ENCODE measurements at regions not wholly inside any gene's neighbourhood (a gene's known extent, or its start where the extent isn't known, plus 50 kb on each side); places are given as distances from the start of the nearest gene placed in this dataset.

DNA sequence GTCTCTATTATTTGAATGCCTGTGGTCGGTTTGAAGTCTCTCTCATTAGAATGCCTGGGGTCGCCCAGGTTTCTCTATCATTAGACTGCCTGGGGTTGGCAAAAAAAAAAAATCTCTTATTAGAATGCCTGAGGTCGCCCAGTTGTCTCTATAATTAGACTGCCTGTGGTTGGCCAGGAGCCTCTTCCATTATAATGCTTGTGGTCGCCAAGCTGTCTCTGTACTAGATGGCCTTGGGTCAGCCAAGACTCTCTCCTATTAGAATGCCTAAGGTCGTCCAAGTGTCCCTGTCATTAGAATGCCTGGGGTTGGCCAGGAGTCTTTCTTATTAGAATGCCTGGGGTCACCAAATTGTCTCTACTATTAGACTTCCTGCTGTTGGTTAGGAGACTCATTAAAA, 2228.4 kb downstream of the TP53TG3F start:
- DNase-seq = no peak

DNA sequence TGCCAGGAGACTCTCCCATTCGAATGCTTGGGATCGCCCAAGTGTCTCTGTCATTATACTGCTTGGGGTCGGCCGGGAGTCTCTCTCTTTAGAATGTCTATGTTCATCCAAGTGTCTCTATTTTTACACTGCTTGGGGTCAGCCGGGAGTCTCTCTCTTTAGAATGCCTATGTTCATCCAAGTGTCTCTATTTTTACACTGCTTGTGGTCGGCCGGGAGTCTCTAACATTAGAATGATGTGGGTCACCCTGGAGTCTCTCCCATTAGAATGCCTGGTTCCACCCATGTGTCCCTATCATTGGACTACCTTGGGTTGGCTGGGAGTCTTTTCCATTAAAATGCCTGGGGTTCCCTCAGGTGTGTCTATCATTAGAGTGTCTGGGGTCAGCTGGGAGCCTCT, 2230.4 kb downstream of the TP53TG3F start:
- no peak for DNase-seq

DNA sequence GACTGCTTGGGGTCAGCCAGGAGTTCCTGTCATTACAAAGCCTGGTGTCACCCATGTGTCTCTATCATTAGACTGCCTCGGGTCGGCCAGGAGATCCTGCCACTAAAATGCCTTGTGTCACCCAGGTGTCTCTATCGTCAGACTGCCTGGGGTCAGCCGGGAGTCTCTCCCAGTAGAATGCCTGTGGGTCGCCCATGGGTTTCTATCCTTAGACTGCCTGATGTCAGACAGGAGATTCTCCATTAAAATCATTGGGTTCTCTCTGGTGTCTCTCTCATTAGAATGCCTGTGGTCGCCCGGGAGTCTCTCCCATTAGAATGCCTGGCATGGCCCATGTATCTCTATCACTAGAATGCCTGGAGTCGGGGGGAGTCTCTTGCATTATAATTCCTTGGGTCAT, 2231.0 kb downstream of the TP53TG3F start:
- no peak for DNase-seq

DNA sequence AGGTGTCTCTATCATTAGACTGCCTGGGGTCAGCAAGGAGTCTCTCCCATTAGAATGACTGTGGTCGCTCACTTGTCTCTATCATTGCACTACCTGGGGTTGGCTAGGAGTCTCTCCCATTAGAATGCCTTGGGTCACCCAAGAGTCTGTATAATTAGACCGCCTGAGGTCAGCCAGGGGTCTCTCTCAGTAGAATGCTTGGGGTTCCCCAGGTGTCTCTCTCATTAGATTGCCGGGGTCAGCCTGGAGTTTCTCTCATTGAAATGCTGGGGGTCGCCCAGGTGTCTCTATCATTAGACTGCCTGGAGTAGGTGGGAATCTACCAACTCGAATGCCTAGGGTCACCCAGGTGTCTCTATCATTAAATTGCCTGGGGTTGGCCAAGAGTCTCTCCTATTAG, 2231.6 kb downstream of the TP53TG3F start:
- no peak for DNase-seq

DNA sequence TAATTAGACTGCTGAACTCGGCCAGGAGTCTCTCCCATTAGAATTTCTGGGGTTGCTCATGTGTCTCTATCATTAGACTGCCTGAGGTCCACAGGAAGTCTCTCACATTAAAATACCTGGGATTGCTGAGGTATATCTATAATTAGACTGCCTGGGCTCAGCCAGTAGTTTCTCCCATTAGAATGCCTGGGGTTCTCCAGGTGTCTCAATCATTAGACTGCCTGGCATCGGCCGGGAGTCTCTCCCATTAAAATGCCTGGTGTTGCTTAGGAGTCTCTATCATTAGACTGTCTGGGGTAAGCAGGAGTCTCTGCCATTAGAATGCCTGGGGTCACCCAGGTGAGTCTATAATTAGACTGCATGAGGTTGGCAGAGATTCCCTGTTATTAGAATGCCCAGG, 2233.4 kb downstream of the TP53TG3F start:
- DNase-seq = no peak

DNA sequence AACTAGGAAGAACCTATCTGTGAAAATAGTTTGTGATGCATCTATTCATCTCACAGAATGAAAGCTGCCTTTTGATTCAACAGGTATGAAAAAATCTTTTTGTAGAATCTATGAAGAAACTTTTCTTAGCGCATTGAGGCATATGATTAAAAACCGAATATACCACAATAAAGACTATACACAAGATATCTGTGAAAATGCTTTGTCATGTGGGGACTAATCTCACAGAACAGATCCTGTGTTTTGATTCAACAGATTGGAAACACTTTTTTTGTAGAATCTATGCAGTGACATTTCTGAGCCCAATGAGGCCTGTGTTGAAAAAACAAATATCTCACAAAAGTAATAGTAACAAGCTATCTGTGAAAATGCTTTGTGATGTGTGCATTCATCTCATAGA, 2247.5 kb downstream of the TP53TG3F start:
- no peak for DNase-seq

DNA sequence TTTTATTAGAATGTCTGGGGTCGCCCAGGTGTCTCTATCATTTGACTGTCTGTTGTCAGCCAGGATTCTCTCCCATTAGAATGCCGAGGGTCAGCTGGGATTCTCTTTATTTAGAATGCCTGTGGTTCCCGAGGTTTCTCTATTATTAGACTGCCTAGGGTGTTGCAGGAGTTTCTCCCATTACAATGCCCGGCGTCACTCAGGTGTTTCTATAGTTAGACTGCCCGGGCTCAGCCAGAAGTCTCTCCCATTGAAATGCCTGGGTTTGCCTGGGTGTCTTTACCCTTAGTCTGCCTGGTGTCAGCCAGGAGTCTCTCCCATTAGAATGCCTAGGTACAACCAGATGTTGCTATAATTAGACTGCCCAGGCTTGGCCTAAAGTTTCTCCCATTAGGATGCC, 2252.0 kb downstream of the TP53TG3F start:
- no peak for DNase-seq

DNA sequence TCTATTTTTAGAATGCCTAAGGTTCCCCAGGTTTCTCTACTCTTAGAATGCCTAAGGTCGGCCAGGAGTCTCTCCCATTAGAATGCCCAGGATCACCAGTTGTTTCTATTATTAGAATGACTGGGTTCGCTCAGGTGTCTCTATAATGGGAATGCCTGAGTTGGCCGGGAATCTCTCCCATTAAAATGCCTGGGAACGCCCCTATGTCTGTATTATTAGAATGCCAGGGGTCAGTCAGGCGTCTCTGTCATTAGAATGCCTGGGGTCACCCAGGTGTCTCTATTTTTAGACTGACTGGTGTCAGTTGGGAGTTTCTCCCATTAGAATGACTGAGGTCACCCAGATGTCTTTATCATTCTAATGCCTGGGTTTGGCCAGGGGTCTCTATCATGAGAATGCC, 2252.5 kb downstream of the TP53TG3F start:
- DNase-seq = no peak

DNA sequence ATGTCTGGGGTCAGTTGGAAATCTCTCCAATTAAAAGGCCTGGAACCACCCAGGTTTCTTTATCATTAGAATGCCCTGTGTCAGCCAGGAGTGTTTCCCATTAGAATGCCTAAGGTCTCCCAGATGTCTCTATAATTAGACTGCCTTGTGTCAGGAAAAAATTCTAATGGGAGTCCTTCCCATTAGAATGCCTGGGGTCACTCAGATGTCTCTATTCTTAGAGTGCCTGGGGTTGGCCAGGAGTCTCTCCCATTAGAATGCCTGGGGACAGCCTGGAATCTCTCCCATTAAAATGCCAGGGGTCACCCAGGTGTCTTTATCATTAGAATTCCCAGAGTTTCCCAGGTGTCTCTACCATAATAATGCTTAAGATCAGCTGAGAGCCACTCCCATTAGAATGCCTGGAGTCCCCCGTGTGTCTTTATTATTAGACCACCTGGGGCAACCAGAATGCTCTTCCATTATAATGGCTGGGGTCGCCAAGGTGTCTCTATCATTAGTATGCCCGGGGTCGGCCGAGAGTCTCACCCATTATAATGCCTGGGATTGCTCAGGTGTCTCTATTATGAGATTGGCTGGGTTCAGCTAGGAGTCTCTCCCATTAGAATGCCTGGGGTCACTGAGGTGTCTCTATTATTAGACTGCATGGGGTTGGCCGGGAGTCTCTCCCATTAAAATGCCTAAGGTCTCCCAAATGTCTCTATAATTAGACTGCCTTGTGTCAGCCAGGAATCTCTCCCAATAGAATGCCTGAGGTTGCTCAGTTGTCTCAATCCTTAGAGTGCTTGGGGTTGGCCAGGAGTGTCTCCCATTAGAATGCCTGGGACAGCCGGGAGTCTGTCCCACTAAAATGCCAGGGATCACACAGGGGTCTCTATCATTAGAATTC, 2254.6 kb downstream of the TP53TG3F start:
- DNase-seq = no peak

DNA sequence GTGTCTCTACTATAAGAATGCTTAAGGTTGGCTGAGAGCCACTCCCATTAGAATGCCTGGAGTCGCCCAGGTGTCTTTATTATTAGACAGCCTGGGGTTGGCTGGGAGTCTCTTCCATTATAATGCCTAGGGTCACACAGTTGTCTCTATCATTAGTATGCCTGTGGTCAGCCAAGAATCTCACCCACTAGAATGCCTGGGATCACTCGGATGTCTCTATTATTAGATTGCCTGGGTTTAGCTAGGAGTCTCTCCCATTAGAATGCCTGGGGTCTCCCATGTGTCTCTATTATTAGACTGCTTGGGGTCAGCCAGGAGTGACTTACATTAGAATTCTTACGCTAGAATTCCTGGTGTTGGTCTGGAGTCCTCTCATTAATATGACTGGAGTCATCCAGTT, 2255.3 kb downstream of the TP53TG3F start:
- no peak for DNase-seq

DNA sequence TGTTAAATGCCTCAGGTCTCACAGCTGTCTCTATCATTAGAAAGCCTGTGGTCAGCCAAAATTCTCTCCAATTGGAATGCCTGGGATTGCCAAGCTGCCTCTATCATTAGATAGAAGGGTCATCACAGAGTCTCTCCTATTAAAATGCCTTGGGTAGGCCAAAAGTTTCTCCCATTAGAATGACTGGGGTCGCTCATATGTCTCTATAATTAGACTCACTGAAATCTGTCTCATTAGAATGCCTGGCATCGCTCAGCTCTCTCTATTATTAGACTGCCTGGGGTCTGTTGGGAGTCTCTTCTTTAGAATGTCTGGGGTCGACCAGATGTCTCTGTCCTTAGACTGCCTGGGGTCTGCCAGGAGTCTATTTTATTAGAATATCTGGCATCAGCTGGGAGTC, 2265.1 kb downstream of the TP53TG3F start:
- no peak for DNase-seq

DNA sequence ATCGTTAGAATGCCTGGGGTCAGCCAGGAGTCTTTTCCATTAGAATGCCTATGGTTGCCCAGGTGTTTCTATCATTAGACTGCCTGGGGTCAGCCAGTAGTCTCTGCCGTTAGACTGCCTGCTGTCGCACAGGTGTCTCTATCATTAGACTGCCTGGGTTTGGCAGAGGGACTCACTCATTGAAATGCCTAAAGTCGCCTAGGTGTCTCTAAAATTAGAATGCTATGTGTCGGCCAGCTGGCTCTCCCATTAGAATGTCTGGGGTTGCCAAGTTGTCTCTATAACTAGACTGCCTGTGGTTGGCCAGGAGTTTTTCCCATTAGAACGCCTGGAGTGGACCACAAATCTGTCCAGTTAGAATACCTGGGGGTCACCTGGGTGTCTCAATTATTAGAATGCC, 2266.5 kb downstream of the TP53TG3F start:
- no peak for DNase-seq

DNA sequence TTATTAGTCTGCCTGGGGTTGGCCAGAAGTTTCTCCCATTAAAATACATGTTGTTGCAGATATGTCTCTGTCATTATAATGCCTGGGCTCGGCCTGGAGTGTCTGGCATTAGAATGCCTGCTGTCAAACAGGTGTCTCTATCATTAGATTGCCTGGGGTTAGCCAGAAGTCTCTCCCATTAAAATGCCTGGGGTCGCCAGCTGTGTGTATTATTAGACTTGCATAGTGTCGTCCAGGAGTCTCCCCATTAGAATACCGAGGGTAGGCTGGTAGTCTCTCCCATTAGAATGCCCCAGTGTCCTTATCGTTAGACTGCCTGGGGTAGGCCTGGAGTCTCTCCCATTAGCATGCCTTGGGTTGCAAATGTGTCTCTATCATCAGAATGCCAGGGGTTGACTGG, 2270.8 kb downstream of the TP53TG3F start:
- no peak for DNase-seq

DNA sequence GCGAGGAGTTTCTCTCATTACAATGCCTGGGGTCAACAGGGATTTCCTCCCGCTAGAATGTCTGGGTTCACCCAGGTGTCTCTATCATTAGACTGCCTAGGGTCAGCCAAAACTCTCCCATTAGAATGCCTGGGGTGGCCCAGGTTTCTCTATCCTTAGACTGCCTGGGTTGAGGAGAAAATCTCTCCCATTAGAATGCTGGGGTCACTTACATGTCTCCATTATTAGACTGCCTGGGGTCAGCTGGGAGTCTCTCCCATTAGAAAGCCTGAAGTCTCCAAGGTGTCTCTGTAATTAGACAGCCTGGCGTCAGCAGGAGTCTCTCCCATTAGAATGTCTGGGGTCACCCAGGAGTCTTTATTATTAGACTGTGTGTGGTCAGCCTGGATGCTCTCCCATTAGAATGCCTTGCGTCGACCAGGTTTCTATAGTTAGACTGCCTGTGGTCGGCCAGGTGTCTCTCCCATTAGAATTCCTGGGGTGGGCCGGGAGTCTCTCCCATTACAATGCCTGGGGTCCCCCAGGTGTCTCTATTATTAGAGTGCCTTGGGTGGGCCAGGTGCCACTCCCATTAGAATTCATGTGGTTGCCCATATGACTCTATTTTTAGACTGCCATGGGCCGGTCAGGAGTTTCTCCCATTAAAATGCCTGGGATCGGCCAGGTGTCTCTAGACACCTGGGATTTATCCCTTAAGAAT, 2272.1 kb downstream of the TP53TG3F start:
- no peak for DNase-seq

DNA sequence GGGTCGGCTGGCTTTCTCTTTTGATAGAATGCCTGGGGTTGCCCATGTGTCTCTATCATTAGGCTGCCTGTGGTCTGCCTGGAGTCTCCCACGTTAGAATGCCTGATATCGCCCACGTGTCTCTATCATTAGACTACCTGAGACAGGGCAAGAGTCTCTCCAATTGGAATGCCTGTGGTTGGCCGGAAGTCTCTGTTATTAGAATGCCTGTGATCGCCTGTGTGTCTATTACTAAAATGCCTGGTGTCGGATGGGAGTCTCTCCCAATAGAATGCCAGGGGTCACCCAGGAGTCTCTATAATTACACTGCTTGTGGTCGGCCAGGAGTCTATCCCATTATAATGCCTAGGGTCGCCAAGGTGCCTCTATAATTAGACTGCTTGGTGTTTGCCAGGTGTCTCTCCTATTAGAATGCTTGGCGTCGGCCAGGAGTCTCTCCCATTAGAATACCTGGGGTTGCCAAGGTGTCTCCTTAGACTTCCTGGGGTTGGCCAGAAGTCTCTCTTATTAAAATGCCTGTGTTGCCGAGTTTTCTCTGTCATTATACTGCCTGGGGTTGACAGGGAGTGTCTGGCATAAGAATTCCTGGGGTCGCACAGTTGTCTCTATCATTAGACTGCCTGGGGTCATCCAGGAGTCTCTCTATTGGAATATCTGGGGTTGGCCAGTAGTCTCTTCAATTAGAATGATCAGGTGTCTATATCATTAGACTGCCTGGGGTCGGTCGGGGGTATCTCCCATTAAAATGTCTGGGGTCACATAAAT, 2272.8 kb downstream of the TP53TG3F start:
- DNase-seq = no peak

DNA sequence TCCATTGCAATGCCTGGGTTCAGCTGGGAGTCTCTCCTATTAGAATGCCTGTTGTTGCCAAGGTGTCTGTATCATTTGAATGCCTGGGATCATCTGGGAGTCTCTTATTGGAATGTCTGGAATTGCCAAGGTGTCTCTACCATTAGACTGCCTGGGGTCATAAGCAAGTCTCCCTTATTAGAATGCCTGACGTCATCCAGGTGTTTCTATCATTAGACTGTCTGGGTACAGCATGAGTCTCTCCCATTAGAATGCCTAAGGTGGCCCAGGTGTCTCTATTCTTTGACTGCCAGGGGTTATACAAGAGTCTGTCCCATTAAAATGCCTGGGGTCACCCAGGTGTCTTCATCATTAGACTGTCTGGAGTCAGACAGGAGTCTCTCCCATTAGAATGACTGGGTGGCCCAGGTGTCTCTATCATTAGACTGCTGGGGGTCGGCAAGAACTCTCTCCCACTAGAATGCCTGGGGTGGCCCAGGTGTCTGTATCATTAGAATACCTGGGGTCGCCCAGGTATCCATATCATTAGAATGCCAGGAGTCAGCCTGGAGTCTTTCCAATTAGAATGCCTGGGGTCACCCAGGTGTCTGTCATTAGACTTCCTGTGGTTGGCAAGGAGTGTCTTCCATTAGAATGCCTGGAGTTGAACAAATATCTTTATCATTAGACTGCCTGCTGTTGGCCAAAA, 2274.0 kb downstream of the TP53TG3F start:
- DNase-seq = no peak

DNA sequence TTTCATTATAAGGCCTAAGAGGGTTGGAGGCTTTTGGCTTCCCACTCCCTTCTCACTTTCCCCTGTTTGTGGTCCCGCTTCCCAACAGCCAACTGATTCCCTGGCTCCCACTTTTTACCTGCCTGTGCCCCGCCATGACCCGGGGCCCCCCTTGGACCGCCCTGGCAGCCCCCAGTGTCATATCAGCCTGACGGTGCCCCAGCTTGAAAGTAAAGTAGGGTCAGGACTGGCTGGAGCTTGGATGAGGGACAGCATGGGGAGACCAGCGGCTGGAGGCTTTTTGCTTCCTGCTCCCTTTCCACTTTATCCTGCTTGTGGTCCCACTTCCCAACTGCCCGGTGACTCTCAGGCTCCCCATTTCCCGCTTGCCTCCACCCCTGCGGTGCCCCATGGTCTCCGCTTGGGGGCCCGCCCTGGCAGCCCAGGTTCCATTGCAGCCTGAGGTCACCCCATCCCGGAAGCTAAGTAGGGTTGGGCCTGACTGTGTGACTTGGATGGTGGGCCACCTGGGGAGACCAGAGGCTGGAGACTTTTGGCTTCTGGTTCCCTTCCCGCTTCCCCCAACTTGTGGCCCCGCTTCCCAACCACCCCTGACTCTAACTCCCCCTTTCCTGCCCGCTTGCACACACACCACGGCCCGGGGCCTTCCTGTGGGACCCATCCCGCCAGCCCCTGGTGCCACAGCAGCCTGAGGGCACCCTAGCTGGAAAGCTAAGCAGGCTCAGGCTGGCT, 2274.7 kb downstream of the TP53TG3F start:
- DNase-seq = no peak

DNA sequence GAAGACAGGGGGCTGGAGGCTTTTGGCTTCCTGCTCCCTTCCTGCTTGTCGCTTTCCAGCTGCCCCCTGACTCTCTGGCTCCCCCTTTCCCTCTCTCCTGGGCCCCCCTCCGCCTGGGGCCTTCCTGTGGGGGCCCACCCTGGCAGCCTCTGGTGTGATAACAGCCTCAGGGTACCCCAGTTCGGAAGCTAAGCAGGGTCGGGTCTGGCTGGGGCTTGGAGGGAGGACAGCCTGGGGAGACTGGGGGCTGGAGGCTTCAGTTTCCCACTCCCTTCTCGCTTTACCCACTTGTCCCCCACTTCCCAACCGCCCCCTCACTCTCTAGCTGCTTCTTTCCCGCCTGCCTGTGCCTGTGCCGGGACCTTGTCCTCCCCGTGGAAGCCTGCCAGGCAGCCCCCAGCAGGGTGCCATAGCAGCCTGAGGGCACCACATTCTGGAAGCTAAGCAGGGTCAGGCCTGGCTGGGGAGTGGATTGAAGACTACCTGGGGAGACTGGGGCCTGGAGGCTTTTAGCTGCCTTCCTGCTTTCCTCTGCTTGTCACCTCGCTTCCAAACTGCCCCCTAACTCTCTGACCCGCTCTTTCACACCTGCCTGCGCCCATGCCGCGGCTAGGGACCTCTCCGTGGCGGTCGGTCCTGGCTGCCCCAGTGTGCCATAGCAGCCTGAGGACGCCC, 2275.5 kb downstream of the TP53TG3F start:
- DNase-seq = no peak

DNA sequence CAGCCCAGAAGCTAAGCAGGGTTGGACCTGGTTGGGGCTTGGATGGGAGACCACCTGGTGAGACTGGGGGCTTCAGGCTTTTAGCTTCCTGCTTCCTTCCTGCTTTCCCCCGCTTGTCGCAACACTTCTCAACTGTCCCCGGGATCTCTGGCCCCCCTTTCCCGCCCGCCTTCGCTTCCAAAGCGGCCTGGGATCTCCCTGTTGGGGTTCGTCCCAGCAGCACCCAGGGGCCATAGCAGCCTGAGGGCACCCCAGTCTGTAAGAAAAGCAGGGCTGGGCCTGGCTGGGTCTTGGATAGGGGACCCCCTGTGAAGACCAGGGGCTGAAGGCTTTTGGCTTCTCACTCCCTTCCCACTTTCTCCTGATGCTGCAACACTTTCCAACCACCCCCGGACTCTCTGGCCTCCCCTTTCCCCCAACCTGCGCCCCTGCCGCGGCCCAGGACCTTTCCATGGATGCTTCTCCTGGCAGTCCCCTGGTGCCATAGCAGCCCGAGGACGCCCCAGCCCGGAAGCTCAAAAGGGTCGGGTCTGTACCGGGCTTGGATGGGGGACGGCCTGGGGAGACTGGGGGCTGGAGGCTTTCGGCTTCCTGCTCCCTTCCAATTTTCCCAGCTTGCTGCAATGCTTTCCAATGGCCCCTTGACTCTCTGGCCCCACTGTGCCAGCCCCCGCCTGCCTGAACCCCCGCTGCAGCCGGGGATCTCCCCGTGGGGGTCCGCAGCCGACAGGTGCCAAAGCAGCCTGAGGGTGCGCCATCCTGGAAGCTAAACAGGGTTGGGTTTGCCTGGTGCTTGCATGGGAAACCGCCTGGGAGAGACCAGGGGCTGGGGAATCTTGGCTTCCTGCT, 2276.2 kb downstream of the TP53TG3F start:
- DNase-seq = no peak

DNA sequence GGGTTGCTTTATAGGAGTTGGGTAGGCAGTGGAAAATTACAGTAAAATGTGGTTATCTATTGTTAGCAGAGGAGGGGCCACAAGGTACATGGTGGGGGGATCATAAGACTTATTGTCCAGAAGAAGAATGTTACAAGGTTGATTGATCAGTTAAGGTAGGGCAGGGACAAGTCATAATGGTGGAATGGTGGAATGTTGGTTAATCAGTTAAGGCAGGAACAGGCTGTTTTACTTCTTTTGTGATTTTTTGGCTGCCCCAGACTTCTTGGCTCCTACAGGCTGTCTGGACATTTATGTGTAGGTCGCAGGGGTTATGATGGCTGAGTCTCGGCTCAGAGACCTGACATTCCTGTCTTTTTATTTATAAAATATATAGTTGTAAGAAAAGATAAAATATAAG, 2277.1 kb downstream of the TP53TG3F start:
- no peak for DNase-seq

DNA sequence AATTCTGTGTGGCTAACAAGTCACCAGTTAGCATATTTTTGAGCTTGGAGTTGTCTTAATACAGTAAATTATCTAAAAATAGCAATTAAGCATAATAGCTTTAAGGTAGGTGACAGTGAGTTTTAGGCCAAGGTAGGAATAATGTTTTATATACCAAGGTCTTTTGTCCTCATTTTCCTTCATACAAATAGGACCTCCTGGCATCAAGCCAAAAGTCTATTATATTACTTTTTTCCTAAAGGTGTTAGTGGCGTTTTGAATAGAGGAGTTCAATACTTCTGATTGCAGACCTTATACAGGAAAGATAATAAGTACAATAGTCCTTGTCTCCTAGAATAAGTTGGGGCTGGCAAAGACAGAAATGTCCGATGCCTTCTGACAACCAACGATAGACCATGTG, 2277.7 kb downstream of the TP53TG3F start:
- no peak for DNase-seq
